Stimulated activated naive CD8-positive, alpha-beta T cell treated with anti-CD3 and anti-CD28 coated beads, Interleukin-15, Interleukin-2, amounts not matched to agents 100 ng/mL and 50 ng/mL, for 24 hours (primary cell): ENCODE measurements at regions not wholly inside any gene's neighbourhood (a gene's known extent, or its start where the extent isn't known, plus 50 kb on each side); places are given as distances from the start of the nearest gene placed in this dataset.
A peak's percentile ranks its signal among the peaks of the same experiment; 100 is the strongest.

Experiments
- H3K27ac Mint-ChIP-seq: one replicate; pipeline ENCODE4 v1.8.0; 2021; ENCODE audit warnings: mild to moderate bottlenecking, mixed read lengths
- H3K27me3 Mint-ChIP-seq: one replicate; pipeline ENCODE4 v1.8.0; 2021; ENCODE audit warnings: mixed read lengths
- H3K36me3 Mint-ChIP-seq: one replicate; pipeline ENCODE4 v1.8.0; 2021; ENCODE audit warnings: low read depth, mixed read lengths
- H3K4me1 Mint-ChIP-seq: one replicate; pipeline ENCODE4 v1.8.0; 2021; ENCODE audit warnings: low read depth, mixed read lengths
- H3K4me3 Mint-ChIP-seq: one replicate; pipeline ENCODE4 v1.8.0; 2021; ENCODE audit warnings: mild to moderate bottlenecking, mixed read lengths
- H3K9me3 Mint-ChIP-seq: one replicate; pipeline ENCODE4 v1.8.0; 2021; ENCODE audit warnings: mixed read lengths

DNA sequence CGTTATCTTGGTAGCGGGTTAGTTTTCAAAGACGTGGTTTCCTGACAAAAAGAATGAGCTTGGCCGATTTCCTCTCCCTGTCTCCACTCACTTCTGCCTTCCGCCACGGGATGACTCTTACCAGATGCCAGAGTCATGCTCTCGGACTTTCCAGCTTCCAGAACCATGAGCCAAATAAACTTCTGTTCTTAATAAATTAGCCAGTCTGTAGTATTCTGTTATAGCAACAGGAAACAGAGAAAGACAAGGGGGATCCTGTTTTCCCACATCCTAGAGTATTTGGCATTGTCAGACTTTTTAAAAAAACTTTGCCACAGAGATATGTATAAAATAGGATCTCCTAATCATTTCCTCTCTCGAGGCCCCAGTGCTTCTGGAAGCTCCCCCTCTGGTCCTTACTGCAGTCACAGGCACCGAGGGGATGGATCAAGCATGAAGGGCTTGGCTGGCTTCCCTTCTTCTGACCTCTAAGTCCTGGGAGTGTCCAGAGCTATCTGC is 84.9 kb upstream of the NAA20 start:
- H3K27me3 Mint-ChIP-seq: peaks cover 35% of the 10 kb centered on the region
- no peak overlapping the region for H3K27ac Mint-ChIP-seq
- no peaks in the 10 kb centered on the region for H3K36me3 Mint-ChIP-seq
- no peak overlapping the region for H3K4me3 Mint-ChIP-seq
- peaks cover 20% of the 10 kb centered on the region for H3K4me1 Mint-ChIP-seq
- H3K9me3 Mint-ChIP-seq: no peaks in the 10 kb centered on the region

GRCh38 chr20:19934792-19935491 is 82.2 kb upstream of the NAA20 start:
- H3K36me3 Mint-ChIP-seq: no peaks in the 10 kb centered on the region
- H3K27ac Mint-ChIP-seq: no peak overlapping the region
- H3K27me3 Mint-ChIP-seq: peaks cover 55% of the 10 kb centered on the region
- peak overlapping the region; percentile 2 for H3K4me3 Mint-ChIP-seq
- H3K9me3 Mint-ChIP-seq: no peaks in the 10 kb centered on the region
- H3K4me1 Mint-ChIP-seq: peaks cover 40% of the 10 kb centered on the region

- no peaks in the 10 kb centered on the region for H3K36me3 Mint-ChIP-seq
- no peaks in the 10 kb centered on the region for H3K9me3 Mint-ChIP-seq
- H3K27ac Mint-ChIP-seq: no peak overlapping the region
- H3K27me3 Mint-ChIP-seq: peaks cover 59% of the 10 kb centered on the region
- no peak overlapping the region for H3K4me3 Mint-ChIP-seq
- peaks cover 40% of the 10 kb centered on the region for H3K4me1 Mint-ChIP-seq
Measured at GRCh38 chr20:19935842-19936241, 81.3 kb upstream of the NAA20 start.

GRCh38 chr20:19936466-19937200 is 80.5 kb upstream of the NAA20 start:
- Mint-ChIP-seq H3K4me1 (peaks cover 40% of the 10 kb centered on the region), H3K27ac (no peak overlapping the region), H3K36me3 (no peaks in the 10 kb centered on the region), H3K9me3 (no peaks in the 10 kb centered on the region), H3K27me3 (peaks cover 63% of the 10 kb centered on the region), H3K4me3 (peak overlapping the region; percentile 35)

GRCh38 chr20:19937218-19937617 is 79.9 kb upstream of the NAA20 start:
- H3K4me1 Mint-ChIP-seq: peaks cover 40% of the 10 kb centered on the region
- H3K27ac Mint-ChIP-seq: no peak overlapping the region
- peaks cover 66% of the 10 kb centered on the region for H3K27me3 Mint-ChIP-seq
- H3K9me3 Mint-ChIP-seq: no peaks in the 10 kb centered on the region
- no peaks in the 10 kb centered on the region for H3K36me3 Mint-ChIP-seq
- H3K4me3 Mint-ChIP-seq: peak overlapping the region; percentile 35

DNA sequence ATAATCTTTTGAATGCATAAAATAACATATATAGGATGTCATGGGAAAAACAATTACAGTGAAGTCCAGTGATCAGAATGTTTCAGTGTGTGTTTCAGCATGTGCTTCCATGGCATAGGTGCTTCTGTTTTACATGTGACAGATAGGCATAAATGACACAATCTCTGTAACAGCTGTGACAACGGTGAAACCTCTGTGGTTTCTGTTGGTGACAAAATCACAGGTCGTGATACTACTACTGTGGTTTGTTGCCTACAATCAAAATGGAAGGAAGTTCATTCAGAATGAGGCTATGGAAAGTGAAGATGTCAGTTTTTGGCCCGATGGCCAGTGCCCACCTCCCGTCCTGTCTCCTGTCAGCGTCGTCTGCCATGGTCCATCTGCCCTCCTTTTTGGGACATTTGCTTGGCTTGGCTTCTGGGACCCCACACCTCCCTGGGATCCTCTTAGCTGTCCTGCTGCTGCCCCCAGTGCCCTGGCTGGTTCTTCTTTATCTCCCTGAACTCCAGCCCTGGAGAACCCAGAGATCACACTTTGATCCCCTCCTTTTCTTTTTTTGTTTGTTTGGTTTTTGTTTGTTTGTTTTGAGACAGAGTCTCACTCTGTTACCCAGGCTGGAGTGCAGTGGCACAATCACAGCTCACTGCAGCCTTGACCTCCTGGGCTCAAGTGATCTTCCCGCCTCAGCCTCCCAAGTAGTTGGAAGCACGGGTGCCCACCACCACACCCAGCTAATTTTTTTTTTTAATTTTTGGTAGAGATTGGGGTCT is 79.3 kb upstream of the NAA20 start:
- H3K4me3 Mint-ChIP-seq: peak overlapping the region; percentile 51
- no peaks in the 10 kb centered on the region for H3K36me3 Mint-ChIP-seq
- peaks cover 67% of the 10 kb centered on the region for H3K27me3 Mint-ChIP-seq
- no peaks in the 10 kb centered on the region for H3K9me3 Mint-ChIP-seq
- peak overlapping the region; percentile 24 for H3K27ac Mint-ChIP-seq
- peaks cover 40% of the 10 kb centered on the region for H3K4me1 Mint-ChIP-seq

DNA sequence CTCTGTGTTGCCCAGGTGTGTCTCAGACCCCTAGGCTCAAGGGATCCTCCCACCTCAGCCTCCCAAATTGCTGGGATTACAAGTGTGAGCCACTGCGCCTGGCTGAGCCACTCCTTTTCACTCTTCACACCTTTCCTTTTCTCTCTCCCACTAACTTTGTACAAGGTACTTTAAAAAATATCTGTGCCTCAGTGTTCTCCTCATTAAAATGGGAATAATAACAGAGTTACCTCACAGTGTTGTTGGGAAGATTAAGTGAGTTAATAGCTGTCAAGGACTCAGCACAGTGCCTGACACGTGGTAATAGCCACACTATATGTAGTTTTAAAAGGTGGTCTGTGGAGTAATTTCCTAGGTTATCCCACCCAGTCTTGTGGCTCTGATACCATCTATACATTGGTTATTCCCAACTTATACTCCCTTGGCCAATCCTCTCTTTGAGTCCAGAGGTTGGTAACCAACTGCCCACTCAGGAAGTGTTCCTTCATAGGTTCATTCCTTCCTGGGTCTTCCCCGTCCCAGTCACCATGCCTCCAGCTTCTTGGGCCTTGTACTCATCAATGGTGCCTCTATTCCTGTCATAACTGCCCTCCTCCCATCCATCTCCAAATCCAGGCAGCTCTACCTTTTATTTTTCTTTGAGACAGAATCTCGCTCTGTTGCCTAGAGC is 78.6 kb upstream of the NAA20 start:
- Mint-ChIP-seq H3K9me3 (no peaks in the 10 kb centered on the region), H3K4me1 (peaks cover 47% of the 10 kb centered on the region), H3K36me3 (no peaks in the 10 kb centered on the region), H3K27ac (no peak overlapping the region), H3K4me3 (no peak overlapping the region), H3K27me3 (peaks cover 69% of the 10 kb centered on the region)

DNA sequence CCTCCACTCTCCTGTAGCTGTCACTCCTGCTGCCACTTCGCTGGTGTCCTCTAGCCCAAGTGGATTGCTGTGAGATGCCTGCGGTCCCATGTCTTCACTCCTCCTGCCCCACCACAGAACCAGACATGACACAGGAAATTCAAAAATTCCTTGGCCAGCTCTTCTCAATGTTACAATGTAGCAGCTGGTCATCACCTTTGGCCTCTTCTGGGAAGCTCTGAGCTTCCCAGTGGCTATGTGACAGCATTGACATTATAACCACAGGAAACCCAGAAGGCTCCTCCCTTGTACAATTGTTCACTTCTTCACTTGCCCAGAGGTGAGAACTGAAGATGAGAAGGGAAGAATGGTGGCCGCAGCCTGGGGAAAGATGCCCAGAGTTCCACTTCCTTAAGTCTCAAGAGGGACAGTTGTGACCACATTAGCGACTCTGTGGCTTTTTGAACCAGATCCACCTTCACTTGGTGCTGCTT is 76.1 kb upstream of the NAA20 start:
- Mint-ChIP-seq H3K4me1 (peaks cover 54% of the 10 kb centered on the region), H3K9me3 (no peaks in the 10 kb centered on the region), H3K4me3 (no peak overlapping the region), H3K27ac (no peak overlapping the region), H3K36me3 (no peaks in the 10 kb centered on the region), H3K27me3 (peaks cover 57% of the 10 kb centered on the region)

GRCh38 chr20:19942611-19943010 is 74.6 kb upstream of the NAA20 start:
- Mint-ChIP-seq H3K9me3 (no peaks in the 10 kb centered on the region), H3K27me3 (peaks cover 47% of the 10 kb centered on the region), H3K36me3 (no peaks in the 10 kb centered on the region), H3K27ac (no peak overlapping the region), H3K4me1 (peaks cover 45% of the 10 kb centered on the region), H3K4me3 (no peak overlapping the region)

DNA sequence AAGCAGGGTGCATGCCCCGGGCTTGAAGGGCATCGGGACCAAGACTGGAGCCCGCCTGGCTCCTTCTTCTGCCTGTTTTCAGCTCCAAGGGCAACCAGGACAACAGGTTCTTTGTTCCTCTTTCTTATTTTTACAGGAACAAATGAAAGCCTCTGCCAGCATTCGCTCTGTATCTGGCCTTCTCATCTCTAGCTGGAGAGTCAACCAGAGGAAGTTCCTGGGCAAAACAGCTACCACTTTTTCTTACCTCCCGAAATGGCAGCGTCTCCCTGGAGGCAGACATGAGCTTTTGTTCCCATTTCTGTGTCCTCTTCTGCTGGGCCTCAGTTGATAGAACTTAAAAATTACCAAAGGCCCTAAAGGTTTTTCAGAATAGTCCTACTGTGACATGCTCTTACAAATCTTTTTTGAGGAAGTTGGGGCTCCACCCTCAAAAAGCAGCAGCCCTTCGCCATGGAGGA is 74.1 kb upstream of the NAA20 start:
- Mint-ChIP-seq H3K27ac (no peak overlapping the region), H3K4me3 (no peak overlapping the region), H3K36me3 (no peaks in the 10 kb centered on the region), H3K9me3 (no peaks in the 10 kb centered on the region), H3K4me1 (peaks cover 40% of the 10 kb centered on the region), H3K27me3 (peaks cover 42% of the 10 kb centered on the region)

DNA sequence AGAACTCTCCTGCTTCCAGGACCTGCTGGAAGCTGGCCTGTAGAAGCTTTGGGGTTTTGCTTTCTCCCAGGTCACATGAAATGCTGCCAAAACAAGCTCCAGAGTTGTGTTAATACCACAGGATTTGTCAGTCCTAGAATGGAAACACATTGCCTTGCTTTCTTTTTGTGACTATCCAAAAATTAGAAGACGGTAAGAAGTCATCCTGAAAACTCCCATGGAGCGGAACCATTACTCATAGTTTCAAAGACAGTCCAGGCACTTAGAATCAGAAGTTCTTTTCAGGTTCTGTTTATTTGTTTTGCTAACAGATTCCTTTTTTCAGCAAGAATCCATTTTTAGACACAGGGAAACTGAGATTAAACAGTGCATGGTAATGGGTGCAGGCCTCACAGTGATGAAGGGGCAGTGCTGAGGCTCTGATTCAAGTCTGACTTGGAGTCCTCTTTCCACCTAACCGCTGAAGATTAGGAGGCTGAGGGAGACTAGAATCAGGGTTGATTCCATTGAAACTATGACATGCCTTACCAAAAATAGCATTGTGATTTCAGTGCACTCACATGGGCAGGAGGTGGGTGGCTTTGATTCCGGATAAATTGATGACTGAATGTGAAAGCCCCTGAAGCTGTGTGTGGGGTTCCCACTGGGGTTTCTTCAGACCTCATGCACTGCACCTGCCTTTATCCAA is 72.2 kb upstream of the NAA20 start:
- H3K4me1 Mint-ChIP-seq: peaks cover 29% of the 10 kb centered on the region
- peaks cover 29% of the 10 kb centered on the region for H3K27me3 Mint-ChIP-seq
- H3K27ac Mint-ChIP-seq: peak overlapping the region; percentile 68
- H3K9me3 Mint-ChIP-seq: no peaks in the 10 kb centered on the region
- H3K4me3 Mint-ChIP-seq: no peak overlapping the region
- no peaks in the 10 kb centered on the region for H3K36me3 Mint-ChIP-seq

GRCh38 chr20:19945732-19946670 is 71.2 kb upstream of the NAA20 start:
- Mint-ChIP-seq H3K9me3 (no peaks in the 10 kb centered on the region), H3K4me1 (peaks cover 29% of the 10 kb centered on the region), H3K27me3 (peaks cover 25% of the 10 kb centered on the region), H3K27ac (no peak overlapping the region), H3K4me3 (no peak overlapping the region), H3K36me3 (no peaks in the 10 kb centered on the region)

DNA sequence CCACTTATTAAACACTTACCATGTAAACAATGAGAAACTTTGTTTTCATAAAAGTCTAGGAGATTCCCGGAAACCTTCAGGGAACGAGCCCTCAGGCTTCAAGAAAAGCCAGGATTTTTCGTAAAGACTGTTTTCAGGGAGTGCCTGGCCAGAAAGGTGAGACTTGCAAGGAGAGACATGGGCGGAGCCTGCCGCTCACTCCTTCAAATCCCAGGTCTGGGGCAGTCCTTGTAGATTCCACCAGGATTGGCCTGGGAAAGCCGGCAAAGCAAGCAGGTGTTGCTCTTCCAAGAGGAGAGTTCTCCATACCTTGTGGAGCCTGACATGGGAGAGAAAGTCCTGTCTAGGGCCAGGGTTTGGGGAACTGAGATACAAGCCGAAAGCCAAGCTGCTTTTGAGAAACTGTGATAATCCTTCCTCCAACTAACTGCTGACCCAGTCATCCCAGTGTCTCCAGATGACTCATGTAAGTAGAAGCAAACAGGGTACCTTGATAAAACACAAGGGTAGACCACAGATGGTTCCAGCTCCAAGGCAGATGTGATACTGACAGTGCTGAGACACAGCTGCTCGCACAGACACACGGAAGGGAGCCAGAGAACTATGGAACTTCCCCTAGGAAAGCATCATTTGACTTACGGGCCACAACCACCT is 69.4 kb upstream of the NAA20 start:
- Mint-ChIP-seq H3K4me3 (no peak overlapping the region), H3K36me3 (no peaks in the 10 kb centered on the region), H3K4me1 (peaks cover 34% of the 10 kb centered on the region), H3K9me3 (no peaks in the 10 kb centered on the region), H3K27me3 (peaks cover 18% of the 10 kb centered on the region), H3K27ac (no peak overlapping the region)
